ENCODE measurements at regions not wholly inside any gene's neighbourhood (a gene's known extent, or its start where the extent isn't known, plus 50 kb on each side); places are given as distances from the start of the nearest gene placed in this dataset.
"Not testable (repeated sequence)": the region's sequence is repeated elsewhere in the genome, so short reads cannot be mapped to it uniquely, and the experiment has no call there.

- not testable (repeated sequence) for H3K4me3 ChIP-seq (replicated peaks; ENCODE audit: low read depth, low read length); DNase-seq (ENCODE audit: extremely low read depth, insufficient read length); H3K36me3 ChIP-seq (ENCODE audit: control insufficient read depth, insufficient read depth, low read length); H3K27me3 ChIP-seq (replicated peaks; ENCODE audit: control insufficient read depth, insufficient read depth, low read length)
- peak; percentile 19 for TF ChIP-seq CTCF (IDR thresholded peaks at IDR 0.05; ENCODE audit: insufficient read depth, low read length, poor library complexity, severe bottlenecking)
These were observed 85.4 kb upstream of the DRD5 start for GRCh38 chr4:9695994-9696393.

- H3K27me3 ChIP-seq (replicated peaks; ENCODE audit: control insufficient read depth, insufficient read depth, low read length); H3K4me3 ChIP-seq (replicated peaks; ENCODE audit: low read depth, low read length); DNase-seq (ENCODE audit: extremely low read depth, insufficient read length); H3K36me3 ChIP-seq (ENCODE audit: control insufficient read depth, insufficient read depth, low read length): not testable (repeated sequence)
These were observed 84.9 kb upstream of the DRD5 start for GRCh38 chr4:9696561-9696960.

- H3K27me3 ChIP-seq (replicated peaks; ENCODE audit: control insufficient read depth, insufficient read depth, low read length); DNase-seq (ENCODE audit: extremely low read depth, insufficient read length); H3K36me3 ChIP-seq (ENCODE audit: control insufficient read depth, insufficient read depth, low read length); H3K4me3 ChIP-seq (replicated peaks; ENCODE audit: low read depth, low read length): not testable (repeated sequence)
These were observed 79.4 kb upstream of the DRD5 start for GRCh38 chr4:9702019-9702418.

GRCh38 chr4:9702696-9703095 is 78.7 kb upstream of the DRD5 start:
- H3K27me3 ChIP-seq (replicated peaks; ENCODE audit: control insufficient read depth, insufficient read depth, low read length); H3K4me3 ChIP-seq (replicated peaks; ENCODE audit: low read depth, low read length); H3K36me3 ChIP-seq (ENCODE audit: control insufficient read depth, insufficient read depth, low read length); DNase-seq (ENCODE audit: extremely low read depth, insufficient read length): not testable (repeated sequence)

GRCh38 chr4:9703391-9703790 is 78.0 kb upstream of the DRD5 start:
- peak; percentile 47 for DNase-seq (ENCODE audit: extremely low read depth, insufficient read length)
- TF ChIP-seq CTCF (IDR thresholded peaks at IDR 0.05; ENCODE audit: insufficient read depth, low read length, poor library complexity, severe bottlenecking), result peak; percentile 80

GRCh38 chr4:9704126-9704525 is 77.3 kb upstream of the DRD5 start:
- not testable (repeated sequence) for H3K36me3 ChIP-seq (ENCODE audit: control insufficient read depth, insufficient read depth, low read length); DNase-seq (ENCODE audit: extremely low read depth, insufficient read length); H3K27me3 ChIP-seq (replicated peaks; ENCODE audit: control insufficient read depth, insufficient read depth, low read length); H3K4me3 ChIP-seq (replicated peaks; ENCODE audit: low read depth, low read length)

More at GRCh38 chr4:9703391-9703790, 78.0 kb upstream of the DRD5 start:
- no peak overlapping the region for H3K4me3 ChIP-seq (replicated peaks; ENCODE audit: low read depth, low read length)
- no peaks in the 10 kb centered on the region for H3K27me3 ChIP-seq (replicated peaks; ENCODE audit: control insufficient read depth, insufficient read depth, low read length)
- H3K36me3 ChIP-seq (ENCODE audit: control insufficient read depth, insufficient read depth, low read length), result no peaks in the 10 kb centered on the region

- H3K27me3 ChIP-seq (replicated peaks; ENCODE audit: control insufficient read depth, insufficient read depth, low read length), result no peaks in the 10 kb centered on the region
- no peak overlapping the region for H3K4me3 ChIP-seq (replicated peaks; ENCODE audit: low read depth, low read length)
- peak; percentile 11 for TF ChIP-seq CTCF (IDR thresholded peaks at IDR 0.05; ENCODE audit: insufficient read depth, low read length, poor library complexity, severe bottlenecking)
- H3K36me3 ChIP-seq (ENCODE audit: control insufficient read depth, insufficient read depth, low read length), result no peaks in the 10 kb centered on the region
- DNase-seq (ENCODE audit: extremely low read depth, insufficient read length), result no peak
These were observed 76.7 kb upstream of the DRD5 start for GRCh38 chr4:9704551-9705332.

- not testable (repeated sequence) for H3K4me3 ChIP-seq (replicated peaks; ENCODE audit: low read depth, low read length); DNase-seq (ENCODE audit: extremely low read depth, insufficient read length); H3K27me3 ChIP-seq (replicated peaks; ENCODE audit: control insufficient read depth, insufficient read depth, low read length); H3K36me3 ChIP-seq (ENCODE audit: control insufficient read depth, insufficient read depth, low read length)
These were observed 74.2 kb upstream of the DRD5 start for GRCh38 chr4:9707281-9707680.

GRCh38 chr4:9707936-9708335 is 73.5 kb upstream of the DRD5 start:
- H3K4me3 ChIP-seq (replicated peaks; ENCODE audit: low read depth, low read length); H3K36me3 ChIP-seq (ENCODE audit: control insufficient read depth, insufficient read depth, low read length); DNase-seq (ENCODE audit: extremely low read depth, insufficient read length); H3K27me3 ChIP-seq (replicated peaks; ENCODE audit: control insufficient read depth, insufficient read depth, low read length): not testable (repeated sequence)

All from GM06990 (cell line).